CD4-positive, alpha-beta T cell (primary cell): ENCODE measurements at regions not wholly inside any gene's neighbourhood (a gene's known extent, or its start where the extent isn't known, plus 50 kb on each side); places are given as distances from the start of the nearest gene placed in this dataset.

Experiments used
- ATAC-seq: fragments of 200-7000 bp; cut with Tn5 transposase; one replicate; pipeline ENCODE4 v1.10.0; 2022; ENCODE audit warnings: mild to moderate bottlenecking; ENCODE audit not compliant: poor library complexity
- CTCF ChIA-PET: fragments of 350-600 bp; sonication (Branson Sonifier 250); formaldehyde crosslinking; loops from one replicate; lab custom pipeline; 2021; ENCODE audit warnings: antibody characterized with exemption, inconsistent platforms; lab: Charles Lee
- POLR2A ChIA-PET: fragments of 350-600 bp; sonication (Branson Sonifier 250); formaldehyde crosslinking; loops from one replicate; lab custom pipeline; 2021; ENCODE audit warnings: antibody characterized with exemption, inconsistent platforms; lab: Charles Lee
- DNase-seq, 14 experiments: peaks; one replicate each; pipeline ENCODE4 v3.0.0-alpha.2; 2013 to 2020; ENCODE audit warnings: mixed read lengths in 2 of 14
- H3K27ac ChIP-seq, 2 donors: one replicate each; pipeline versions ENCODE4 v1.5.1 to v1.7.0; 2013; ENCODE audit warnings: low read length in 2 of 2, low read depth in 1 of 2, mild to moderate bottlenecking in 1 of 2
- H3K27me3 ChIP-seq, 2 experiments: 1 replicate in 1 of 2; 2 replicates in 1 of 2; pipeline versions ENCODE4 v1.6.1 to v1.7.0; 2013; ENCODE audit warnings: low read length in 2 of 2, control low read depth in 1 of 2, mild to moderate bottlenecking in 1 of 2, moderate library complexity in 1 of 2; ENCODE audit not compliant: insufficient read depth in 2 of 2, control insufficient read depth in 1 of 2
- H3K36me3 ChIP-seq: one replicate; pipeline ENCODE4 v1.6.1; 2013; ENCODE audit warnings: low read length, control low read depth; ENCODE audit not compliant: insufficient read depth
- H3K4me1 ChIP-seq: one replicate; pipeline ENCODE4 v1.6.1; 2013; ENCODE audit warnings: low read length, control low read depth; ENCODE audit not compliant: insufficient read depth
- H3K4me3 ChIP-seq: one replicate; pipeline ENCODE4 v1.5.1; 2013; ENCODE audit warnings: mild to moderate bottlenecking, low read length, moderate library complexity
- H3K9me3 ChIP-seq, 2 experiments: 1 replicate in 1 of 2; 2 replicates in 1 of 2; pipeline versions ENCODE4 v1.6.1 to v1.7.0; 2013; ENCODE audit warnings: low read length in 2 of 2, mild to moderate bottlenecking in 2 of 2, control low read depth in 1 of 2, moderate library complexity in 1 of 2; ENCODE audit not compliant: control insufficient read depth in 1 of 2, insufficient read depth in 1 of 2
- H3K27ac Mint-ChIP-seq: one replicate; pipeline ENCODE4 v1.8.0; 2020; ENCODE audit warnings: mixed read lengths
- H3K27me3 Mint-ChIP-seq: one replicate; pipeline ENCODE4 v1.8.0; 2021; ENCODE audit warnings: mixed read lengths
- H3K36me3 Mint-ChIP-seq: one replicate; pipeline ENCODE4 v1.8.0; 2021; ENCODE audit warnings: low read depth, mixed read lengths
- H3K4me1 Mint-ChIP-seq: one replicate; pipeline ENCODE4 v1.8.0; 2021; ENCODE audit warnings: low read depth, mixed read lengths
- H3K4me3 Mint-ChIP-seq: one replicate; pipeline ENCODE4 v1.8.0; 2020; ENCODE audit warnings: mild to moderate bottlenecking, mixed read lengths
- H3K9me3 Mint-ChIP-seq: one replicate; pipeline ENCODE4 v1.8.0; 2020; ENCODE audit warnings: mixed read lengths
- CTCF ChIP-seq: fragments of 200-600 bp; IDR thresholded peaks from one replicate; pipeline ENCODE4 v1.8.0; 2022; ENCODE audit warnings: antibody characterized with exemption, mild to moderate bottlenecking
- intact Hi-C, 2 experiments: fragments of 100-400 bp; cut with DNase I in 1 of 2; cut with micrococcal nuclease in 1 of 2; formaldehyde crosslinking; loops; one replicate each; pipeline versions ENCODE4 v1.15.1 to v1.9.0; 2023 to 2025; cut with DNase I, micrococcal nuclease

GRCh38 chr2:100196786-100197494 lies 54.5 kb upstream of the AFF3 start:
- peaks cover 1% of the 10 kb centered on the region for H3K9me3 Mint-ChIP-seq
- Histone ChIP-seq H3K4me3 (no peak overlapping the region), H3K4me1 (no peaks in the 10 kb centered on the region), H3K27ac (no peak overlapping the region), H3K36me3 (no peaks in the 10 kb centered on the region), H3K9me3 (peaks cover 0 to 4% of the 10 kb centered on the region in 2 experiments), H3K27me3 (no peaks in the 10 kb centered on the region)
- no peak overlapping the region for H3K4me3 Mint-ChIP-seq
- ChIA-PET POLR2A (no interaction called here), CTCF (interaction anchor here (1.1 kb wide), 1 partner anchor 9 kb away, joined by 3 read pairs; no protein-coding TSS in a partner anchor)
- H3K27me3 Mint-ChIP-seq = no peaks in the 10 kb centered on the region
- intact Hi-C loops = loop anchor here in 1 of 2 experiments (2.0 kb wide), 1 partner anchor 234 kb away; no protein-coding TSS in a partner anchor
- H3K36me3 Mint-ChIP-seq = no peaks in the 10 kb centered on the region
- ATAC-seq = no peak
- H3K27ac Mint-ChIP-seq = no peak overlapping the region
- DNase-seq = no peak
- no peak for TF ChIP-seq CTCF
- no peaks in the 10 kb centered on the region for H3K4me1 Mint-ChIP-seq

GRCh38 chr2:100195942-100196341 lies 53.6 kb upstream of the AFF3 start:
- no peaks in the 10 kb centered on the region for H3K36me3 Mint-ChIP-seq
- intact Hi-C loops = loop anchor here in 1 of 2 experiments (2.0 kb wide), 1 partner anchor 235 kb away; no protein-coding TSS in a partner anchor
- no peak for DNase-seq
- ChIA-PET CTCF (no interaction called here), POLR2A (no interaction called here)
- H3K4me3 Mint-ChIP-seq = no peak overlapping the region
- Histone ChIP-seq H3K9me3 (peaks cover 0 to 4% of the 10 kb centered on the region in 2 experiments), H3K27ac (no peak overlapping the region), H3K27me3 (no peaks in the 10 kb centered on the region), H3K4me3 (no peak overlapping the region), H3K36me3 (no peaks in the 10 kb centered on the region), H3K4me1 (no peaks in the 10 kb centered on the region)
- H3K27me3 Mint-ChIP-seq = no peaks in the 10 kb centered on the region
- H3K4me1 Mint-ChIP-seq = no peaks in the 10 kb centered on the region
- no peak for TF ChIP-seq CTCF
- no peak for ATAC-seq
- no peaks in the 10 kb centered on the region for H3K9me3 Mint-ChIP-seq
- H3K27ac Mint-ChIP-seq = no peak overlapping the region

- TF ChIP-seq CTCF = no peak
- ChIA-PET POLR2A (no interaction called here), CTCF (no interaction called here)
- Mint-ChIP-seq H3K4me3 (no peak overlapping the region), H3K9me3 (no peaks in the 10 kb centered on the region), H3K27ac (no peak overlapping the region), H3K27me3 (no peaks in the 10 kb centered on the region), H3K36me3 (no peaks in the 10 kb centered on the region), H3K4me1 (no peaks in the 10 kb centered on the region)
- Histone ChIP-seq H3K9me3 (peaks cover 0 to 2% of the 10 kb centered on the region in 2 experiments), H3K27me3 (no peaks in the 10 kb centered on the region), H3K4me3 (no peak overlapping the region), H3K36me3 (no peaks in the 10 kb centered on the region), H3K27ac (no peak overlapping the region), H3K4me1 (no peaks in the 10 kb centered on the region)
- intact Hi-C loops = no loop called here
- no peak for DNase-seq
- ATAC-seq = no peak
Measured at GRCh38 chr2:100194951-100195350, 52.6 kb upstream of the AFF3 start.
